ENCODE measurements at regions not wholly inside any gene's neighbourhood (a gene's known extent, or its start where the extent isn't known, plus 50 kb on each side); places are given as distances from the start of the nearest gene placed in this dataset.

DNA sequence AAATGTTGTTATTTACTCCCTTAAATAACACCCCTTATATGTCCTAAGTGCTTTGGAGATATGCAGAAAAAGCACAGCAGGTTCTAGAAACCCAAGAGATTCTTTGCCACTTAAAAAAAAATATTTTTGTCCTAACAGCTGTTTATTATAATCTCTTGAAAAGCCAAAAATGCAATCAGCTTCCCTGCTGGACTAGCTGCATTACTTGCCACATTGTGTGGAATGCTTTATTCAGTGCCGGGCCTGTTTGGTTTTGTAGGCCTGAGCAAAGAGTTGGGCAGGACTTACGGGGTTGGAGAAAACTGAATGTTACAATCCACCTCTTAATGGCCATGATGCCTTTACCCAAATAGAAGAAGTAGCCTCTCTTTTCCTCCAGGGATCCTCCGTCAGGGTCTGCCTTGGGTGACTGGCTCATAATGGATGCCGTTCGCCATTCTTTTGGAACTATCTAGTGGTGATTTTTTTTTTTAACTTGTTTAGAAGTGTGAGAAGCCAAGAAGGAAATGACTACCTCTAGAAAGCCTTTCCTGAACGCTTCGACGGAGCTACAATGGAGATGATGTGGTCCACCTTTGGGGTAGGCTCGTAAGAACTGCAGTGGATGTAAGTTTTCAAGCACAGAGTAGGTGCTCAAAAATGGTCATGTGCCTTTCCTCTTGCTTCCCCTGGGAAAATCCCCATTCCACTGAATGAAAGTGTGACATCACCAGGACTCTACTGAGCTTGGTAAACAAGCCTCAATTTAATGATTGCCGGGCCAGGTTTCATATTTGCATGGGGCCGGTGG lies 241.3 kb upstream of the NCAM1 start:
- POLR2A ChIA-PET: no interaction called here
- DNase-seq (ENCODE audit: low read depth, low spot score): no peak
- CTCF ChIA-PET: interaction anchor here (0.9 kb wide), 1 partner anchor 132 kb away, joined by 3 read pairs; no protein-coding TSS in a partner anchor
- H3K4me1 ChIP-seq (ENCODE audit: control insufficient read depth, extremely low read depth, insufficient read depth, low read length): no peaks in the 10 kb centered on the region
- TF ChIP-seq POLR2AphosphoS5 (IDR thresholded peaks at IDR 0.05; ENCODE audit: insufficient read depth, low read depth, low read length) (no peak), MYC (IDR thresholded peaks at IDR 0.05; ENCODE audit: low read depth, low read length) (no peak), FOS (IDR thresholded peaks at IDR 0.05; ENCODE audit: borderline replicate concordance, insufficient read depth, low read length) (no peak), JUN (IDR thresholded peaks at IDR 0.05; ENCODE audit: borderline replicate concordance, insufficient read depth, insufficient read length, low read depth) (no peak), EZH2 (IDR thresholded peaks at IDR 0.05; ENCODE audit: borderline replicate concordance, low read depth, low read length, severe bottlenecking) (no peak), GATA2 (IDR thresholded peaks at IDR 0.05; ENCODE audit: insufficient read depth, insufficient read length, low read depth, low read length) (no peak), POLR2A (IDR thresholded peaks at IDR 0.05; ENCODE audit: low read depth, low read length) (no peak)
- TF ChIP-seq, protein P1, sequence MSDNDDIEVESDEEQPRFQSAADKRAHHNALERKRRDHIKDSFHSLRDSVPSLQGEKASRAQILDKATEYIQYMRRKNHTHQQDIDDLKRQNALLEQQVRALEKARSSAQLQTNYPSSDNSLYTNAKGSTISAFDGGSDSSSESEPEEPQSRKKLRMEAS (IDR thresholded peaks at IDR 0.05; ENCODE audit: insufficient read depth, insufficient read length): no peak
- TF ChIP-seq, protein P2, sequence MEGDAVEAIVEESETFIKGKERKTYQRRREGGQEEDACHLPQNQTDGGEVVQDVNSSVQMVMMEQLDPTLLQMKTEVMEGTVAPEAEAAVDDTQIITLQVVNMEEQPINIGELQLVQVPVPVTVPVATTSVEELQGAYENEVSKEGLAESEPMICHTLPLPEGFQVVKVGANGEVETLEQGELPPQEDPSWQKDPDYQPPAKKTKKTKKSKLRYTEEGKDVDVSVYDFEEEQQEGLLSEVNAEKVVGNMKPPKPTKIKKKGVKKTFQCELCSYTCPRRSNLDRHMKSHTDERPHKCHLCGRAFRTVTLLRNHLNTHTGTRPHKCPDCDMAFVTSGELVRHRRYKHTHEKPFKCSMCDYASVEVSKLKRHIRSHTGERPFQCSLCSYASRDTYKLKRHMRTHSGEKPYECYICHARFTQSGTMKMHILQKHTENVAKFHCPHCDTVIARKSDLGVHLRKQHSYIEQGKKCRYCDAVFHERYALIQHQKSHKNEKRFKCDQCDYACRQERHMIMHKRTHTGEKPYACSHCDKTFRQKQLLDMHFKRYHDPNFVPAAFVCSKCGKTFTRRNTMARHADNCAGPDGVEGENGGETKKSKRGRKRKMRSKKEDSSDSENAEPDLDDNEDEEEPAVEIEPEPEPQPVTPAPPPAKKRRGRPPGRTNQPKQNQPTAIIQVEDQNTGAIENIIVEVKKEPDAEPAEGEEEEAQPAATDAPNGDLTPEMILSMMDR (IDR thresholded peaks at IDR 0.05; ENCODE audit: extremely low read depth in 1 of 2, insufficient read depth in 1 of 2, low read depth in 1 of 2, low read length in 2 of 2): no peak
- intact Hi-C loops (cut with micrococcal nuclease) (no loop called here), dilution Hi-C loops (cut with MboI; ENCODE audit: extremely low pct_ligation_motif_present, low sequenced_read_pairs) (no loop called here)
- no peak overlapping the region for H3K27ac ChIP-seq (ENCODE audit: insufficient read depth, low read depth, low read length)
- no peaks in the 10 kb centered on the region for H4K20me1 ChIP-seq (replicated peaks; ENCODE audit: control insufficient read depth, extremely low read depth, insufficient read depth, low read length)
- no peaks in the 10 kb centered on the region for H3K9me1 ChIP-seq (replicated peaks; ENCODE audit: control insufficient read depth, extremely low read depth, insufficient read depth, low read length)
- no peak for FAIRE-seq
- no peaks in the 10 kb centered on the region for H3K27me3 ChIP-seq (ENCODE audit: control insufficient read depth in 2 of 2, insufficient read depth in 2 of 2, low read length in 2 of 2)
- no peak overlapping the region for H3K4me2 ChIP-seq (ENCODE audit: insufficient read depth, low read length)
- H3K4me3 ChIP-seq (replicated peaks in 1 of 3; ENCODE audit: insufficient read depth in 1 of 3, low read depth in 1 of 3, low read length in 3 of 3): no peak overlapping the region
- BruUV-seq (replicated peaks): no TSS peak
- H3K9me3 ChIP-seq (replicated peaks; ENCODE audit: control insufficient read depth, insufficient read depth, low read length): no peaks in the 10 kb centered on the region
- H3K36me3 ChIP-seq (ENCODE audit: control insufficient read depth in 2 of 2, extremely low read depth in 1 of 2, insufficient read depth in 2 of 2, low read length in 2 of 2): no peaks in the 10 kb centered on the region
- H3K79me2 ChIP-seq (ENCODE audit: control insufficient read depth, insufficient read depth, low read length): no peaks in the 10 kb centered on the region
- no peak overlapping the region for H2AFZ ChIP-seq (ENCODE audit: low read depth, low read length)
- H3K9ac ChIP-seq (replicated peaks; ENCODE audit: extremely low read depth, insufficient read depth, low read length): no peak overlapping the region
